ENCODE measurements at regions not wholly inside any gene's neighbourhood (a gene's known extent, or its start where the extent isn't known, plus 50 kb on each side); places are given as distances from the start of the nearest gene placed in this dataset.
A peak's percentile ranks its signal among the peaks of the same experiment; 100 is the strongest.
"Not testable (repeated sequence)": the region's sequence is repeated elsewhere in the genome, so short reads cannot be mapped to it uniquely, and the experiment has no call there.

- DNase-seq (ENCODE audit: low read depth in 2 of 2): not testable (repeated sequence)
These were observed 183.1 kb upstream of the NOTCH2NLA start for GRCh38 chr1:146411923-146412322.

- not testable (repeated sequence) for DNase-seq (ENCODE audit: low read depth in 2 of 2)
These were observed 181.1 kb upstream of the NOTCH2NLA start for GRCh38 chr1:146409817-146410441.

- not testable (repeated sequence) for DNase-seq (ENCODE audit: low read depth in 2 of 2)
These were observed 180.4 kb upstream of the NOTCH2NLA start for GRCh38 chr1:146409116-146409801.

GRCh38 chr1:146401281-146401825, 172.5 kb upstream of the NOTCH2NLA start:
- DNase-seq (ENCODE audit: low read depth in 2 of 2): not testable (repeated sequence)

GRCh38 chr1:146400173-146401121, 171.6 kb upstream of the NOTCH2NLA start:
- not testable (repeated sequence) for DNase-seq (ENCODE audit: low read depth in 2 of 2)

- DNase-seq (ENCODE audit: low read depth in 2 of 2): not testable (repeated sequence)
These were observed 170.4 kb upstream of the NOTCH2NLA start for GRCh38 chr1:146399225-146399624.

GRCh38 chr1:146396801-146397200, 168.0 kb upstream of the NOTCH2NLA start:
- DNase-seq (ENCODE audit: low read depth in 2 of 2): not testable (repeated sequence)

GRCh38 chr1:146396242-146396641, 167.4 kb upstream of the NOTCH2NLA start:
- not testable (repeated sequence) for DNase-seq (ENCODE audit: low read depth in 2 of 2)

GRCh38 chr1:146393796-146394195, 165.0 kb upstream of the NOTCH2NLA start:
- DNase-seq (ENCODE audit: low read depth in 2 of 2): not testable (repeated sequence)

GRCh38 chr1:146393154-146393553, 164.3 kb upstream of the NOTCH2NLA start:
- DNase-seq (ENCODE audit: low read depth in 2 of 2): not testable (repeated sequence)

GRCh38 chr1:146389178-146389577, 160.4 kb upstream of the NOTCH2NLA start:
- not testable (repeated sequence) for DNase-seq (ENCODE audit: low read depth in 2 of 2)

GRCh38 chr1:146387750-146388469, 159.1 kb upstream of the NOTCH2NLA start:
- DNase-seq (ENCODE audit: low read depth in 2 of 2): not testable (repeated sequence)

GRCh38 chr1:146386851-146387749, 158.3 kb upstream of the NOTCH2NLA start:
- peak in 1 of 2 donors; percentile 41 for DNase-seq (ENCODE audit: low read depth in 2 of 2)

- not testable (repeated sequence) for DNase-seq (ENCODE audit: low read depth in 2 of 2)
These were observed 152.4 kb upstream of the NOTCH2NLA start for GRCh38 chr1:146381196-146381595.

- DNase-seq (ENCODE audit: low read depth in 2 of 2): peak; percentile 43 to 44
These were observed 148.1 kb upstream of the NOTCH2NLA start for GRCh38 chr1:146376708-146377496.

- peak; percentile 60 to 65 for DNase-seq (ENCODE audit: low read depth in 2 of 2)
These were observed 147.5 kb upstream of the NOTCH2NLA start for GRCh38 chr1:146376309-146376707.

- DNase-seq (ENCODE audit: low read depth in 2 of 2): not testable (repeated sequence)
These were observed 146.3 kb upstream of the NOTCH2NLA start for GRCh38 chr1:146375108-146375507.

GRCh38 chr1:146369940-146370339, 141.1 kb upstream of the NOTCH2NLA start:
- DNase-seq (ENCODE audit: low read depth in 2 of 2): peak; percentile 21 to 50

GRCh38 chr1:146355373-146355772, 126.6 kb upstream of the NOTCH2NLA start:
- DNase-seq (ENCODE audit: low read depth in 2 of 2): not testable (repeated sequence)
